PFSK-1 (cell line): ENCODE measurements at regions not wholly inside any gene's neighbourhood (a gene's known extent, or its start where the extent isn't known, plus 50 kb on each side); places are given as distances from the start of the nearest gene placed in this dataset.

Experiments used
- POLR2AphosphoS5 ChIP-seq: IDR thresholded peaks from 2 replicates; pipeline ENCODE4 v1.6.1; 2012; ENCODE audit warnings: low read depth, mild to moderate bottlenecking, control low read depth, low read length, moderate library complexity
- SIN3A ChIP-seq: IDR thresholded peaks from 2 replicates; pipeline ENCODE4 v1.6.1; 2012; ENCODE audit warnings: mild to moderate bottlenecking, low read length, moderate library complexity, borderline replicate concordance; ENCODE audit not compliant: insufficient read depth
- TAF1 ChIP-seq: IDR thresholded peaks from 2 replicates; pipeline ENCODE4 v1.6.1; 2012; ENCODE audit warnings: low read length, control low read depth, borderline replicate concordance; ENCODE audit not compliant: insufficient read depth

DNA sequence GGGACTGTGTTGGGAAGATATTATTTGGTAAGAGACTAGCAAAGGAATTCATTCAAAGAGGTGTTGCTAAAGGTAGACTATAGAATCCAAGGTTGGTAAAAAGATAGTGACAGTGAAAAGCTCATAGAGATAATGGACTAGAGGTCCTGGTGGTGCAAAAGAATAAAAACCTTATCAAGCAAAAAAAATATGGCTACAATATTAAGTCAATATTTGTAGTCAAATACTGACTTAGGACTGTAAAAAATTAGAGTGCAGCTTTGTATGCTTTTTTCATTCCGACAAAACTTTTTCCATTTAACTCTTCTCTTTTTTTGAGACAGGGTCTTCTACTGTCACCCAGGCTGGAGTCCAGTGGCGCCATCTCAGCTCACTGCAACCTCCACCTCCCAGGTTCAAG is 444.0 kb upstream of the AGTR1 start:
- TF ChIP-seq POLR2AphosphoS5 (no peak), TAF1 (no peak), SIN3A (no peak)
